ENCODE measurements at regions not wholly inside any gene's neighbourhood (a gene's known extent, or its start where the extent isn't known, plus 50 kb on each side); places are given as distances from the start of the nearest gene placed in this dataset.

DNA sequence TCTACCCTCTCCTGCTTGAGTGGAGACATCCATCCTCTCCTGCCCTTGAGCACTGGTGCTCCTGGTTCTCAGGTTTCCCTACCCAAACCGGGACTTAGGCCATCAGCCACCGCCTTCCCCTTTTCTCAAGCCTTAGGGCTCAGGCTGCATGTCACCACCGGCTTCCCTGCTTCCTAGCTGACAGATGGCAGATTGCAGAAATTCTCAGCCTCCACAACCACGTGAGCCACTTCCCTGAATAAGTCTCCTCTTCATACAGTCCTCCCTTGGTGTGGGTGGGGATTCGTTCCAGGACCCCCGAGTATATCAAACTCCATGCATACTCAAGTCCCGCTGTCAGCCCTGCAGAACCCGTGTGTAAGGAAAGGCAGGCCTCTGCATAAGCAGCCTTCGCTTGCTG is 203.5 kb upstream of the ZNF32 start:
- intact Hi-C loops (cut with micrococcal nuclease; ENCODE audit: unreplicated experiment), result no loop called here
- POLR2A ChIA-PET, result no interaction called here
- Histone ChIP-seq H3K9me3 (ENCODE audit: control insufficient read depth, insufficient read depth, low read depth, low read length) (no peaks in the 10 kb centered on the region), H3K27me3 (ENCODE audit: control insufficient read depth, insufficient read depth, low read length) (no peaks in the 10 kb centered on the region), H3K4me3 (ENCODE audit: low read depth in 2 of 2, low read length in 2 of 2) (no peak overlapping the region), H3K36me3 (ENCODE audit: control insufficient read depth, insufficient read depth, low read length) (no peaks in the 10 kb centered on the region), H3K4me1 (ENCODE audit: control insufficient read depth, insufficient read depth, low read length) (no peaks in the 10 kb centered on the region), H3K27ac (ENCODE audit: low read length) (no peak overlapping the region)
- BruUV-seq (replicated peaks), result no TSS peak
- TF ChIP-seq, protein P1, sequence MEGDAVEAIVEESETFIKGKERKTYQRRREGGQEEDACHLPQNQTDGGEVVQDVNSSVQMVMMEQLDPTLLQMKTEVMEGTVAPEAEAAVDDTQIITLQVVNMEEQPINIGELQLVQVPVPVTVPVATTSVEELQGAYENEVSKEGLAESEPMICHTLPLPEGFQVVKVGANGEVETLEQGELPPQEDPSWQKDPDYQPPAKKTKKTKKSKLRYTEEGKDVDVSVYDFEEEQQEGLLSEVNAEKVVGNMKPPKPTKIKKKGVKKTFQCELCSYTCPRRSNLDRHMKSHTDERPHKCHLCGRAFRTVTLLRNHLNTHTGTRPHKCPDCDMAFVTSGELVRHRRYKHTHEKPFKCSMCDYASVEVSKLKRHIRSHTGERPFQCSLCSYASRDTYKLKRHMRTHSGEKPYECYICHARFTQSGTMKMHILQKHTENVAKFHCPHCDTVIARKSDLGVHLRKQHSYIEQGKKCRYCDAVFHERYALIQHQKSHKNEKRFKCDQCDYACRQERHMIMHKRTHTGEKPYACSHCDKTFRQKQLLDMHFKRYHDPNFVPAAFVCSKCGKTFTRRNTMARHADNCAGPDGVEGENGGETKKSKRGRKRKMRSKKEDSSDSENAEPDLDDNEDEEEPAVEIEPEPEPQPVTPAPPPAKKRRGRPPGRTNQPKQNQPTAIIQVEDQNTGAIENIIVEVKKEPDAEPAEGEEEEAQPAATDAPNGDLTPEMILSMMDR (IDR thresholded peaks at IDR 0.05), result no peak
- TF ChIP-seq TCF7L2 (IDR thresholded peaks at IDR 0.05; ENCODE audit: low read depth, low read length), result no peak
- TF ChIP-seq, protein P2, sequence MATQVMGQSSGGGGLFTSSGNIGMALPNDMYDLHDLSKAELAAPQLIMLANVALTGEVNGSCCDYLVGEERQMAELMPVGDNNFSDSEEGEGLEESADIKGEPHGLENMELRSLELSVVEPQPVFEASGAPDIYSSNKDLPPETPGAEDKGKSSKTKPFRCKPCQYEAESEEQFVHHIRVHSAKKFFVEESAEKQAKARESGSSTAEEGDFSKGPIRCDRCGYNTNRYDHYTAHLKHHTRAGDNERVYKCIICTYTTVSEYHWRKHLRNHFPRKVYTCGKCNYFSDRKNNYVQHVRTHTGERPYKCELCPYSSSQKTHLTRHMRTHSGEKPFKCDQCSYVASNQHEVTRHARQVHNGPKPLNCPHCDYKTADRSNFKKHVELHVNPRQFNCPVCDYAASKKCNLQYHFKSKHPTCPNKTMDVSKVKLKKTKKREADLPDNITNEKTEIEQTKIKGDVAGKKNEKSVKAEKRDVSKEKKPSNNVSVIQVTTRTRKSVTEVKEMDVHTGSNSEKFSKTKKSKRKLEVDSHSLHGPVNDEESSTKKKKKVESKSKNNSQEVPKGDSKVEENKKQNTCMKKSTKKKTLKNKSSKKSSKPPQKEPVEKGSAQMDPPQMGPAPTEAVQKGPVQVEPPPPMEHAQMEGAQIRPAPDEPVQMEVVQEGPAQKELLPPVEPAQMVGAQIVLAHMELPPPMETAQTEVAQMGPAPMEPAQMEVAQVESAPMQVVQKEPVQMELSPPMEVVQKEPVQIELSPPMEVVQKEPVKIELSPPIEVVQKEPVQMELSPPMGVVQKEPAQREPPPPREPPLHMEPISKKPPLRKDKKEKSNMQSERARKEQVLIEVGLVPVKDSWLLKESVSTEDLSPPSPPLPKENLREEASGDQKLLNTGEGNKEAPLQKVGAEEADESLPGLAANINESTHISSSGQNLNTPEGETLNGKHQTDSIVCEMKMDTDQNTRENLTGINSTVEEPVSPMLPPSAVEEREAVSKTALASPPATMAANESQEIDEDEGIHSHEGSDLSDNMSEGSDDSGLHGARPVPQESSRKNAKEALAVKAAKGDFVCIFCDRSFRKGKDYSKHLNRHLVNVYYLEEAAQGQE (IDR thresholded peaks at IDR 0.05; ENCODE audit: insufficient read depth in 1 of 2, low read depth in 2 of 2, low read length in 1 of 2), result no peak
- no peak for TF ChIP-seq POLR2AphosphoS5 (IDR thresholded peaks at IDR 0.05; ENCODE audit: low read depth, low read length)
- TF ChIP-seq SIN3A (IDR thresholded peaks at IDR 0.05; ENCODE audit: borderline replicate concordance, insufficient read depth, low read depth, low read length), result no peak
- no peak for ATAC-seq
- in situ Hi-C loops (cut with HindIII; ENCODE audit: low pct_unique_long_range_greater_than_20kb, low sequenced_read_pairs), result no loop called here
- CTCF ChIA-PET, result no interaction called here
- no peak for DNase-seq (ENCODE audit: low read depth, low spot score)

DNA sequence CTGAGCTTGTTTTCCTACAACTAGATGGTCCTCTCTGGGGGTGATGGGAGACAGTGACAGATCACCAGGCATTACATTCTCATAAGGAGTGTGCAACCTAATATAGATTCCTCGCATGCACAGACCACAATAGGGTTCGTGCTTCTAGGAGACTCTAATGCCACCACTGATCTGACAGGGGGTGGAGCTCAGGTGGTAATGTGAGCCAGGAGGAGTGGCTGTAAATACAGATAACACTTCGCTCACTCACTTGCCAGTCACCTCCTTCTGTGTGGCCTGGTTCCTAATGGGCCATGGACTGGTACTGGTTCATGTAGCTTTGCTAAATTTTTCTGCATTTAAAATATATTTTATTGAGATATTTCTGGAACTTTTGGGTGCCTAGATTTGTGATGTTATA is 202.3 kb upstream of the ZNF32 start:
- DNase-seq (ENCODE audit: low read depth, low spot score) (no peak), ATAC-seq (no peak)
- intact Hi-C loops (cut with micrococcal nuclease; ENCODE audit: unreplicated experiment) (no loop called here), in situ Hi-C loops (cut with HindIII; ENCODE audit: low pct_unique_long_range_greater_than_20kb, low sequenced_read_pairs) (no loop called here)
- no peaks in the 10 kb centered on the region for H3K9me3 ChIP-seq (ENCODE audit: control insufficient read depth, insufficient read depth, low read depth, low read length)
- no peaks in the 10 kb centered on the region for H3K4me1 ChIP-seq (ENCODE audit: control insufficient read depth, insufficient read depth, low read length)
- ChIA-PET CTCF (no interaction called here), POLR2A (no interaction called here)
- TF ChIP-seq, protein P1 (IDR thresholded peaks at IDR 0.05), result no peak
- TF ChIP-seq, protein P2 (IDR thresholded peaks at IDR 0.05; ENCODE audit: insufficient read depth in 1 of 2, low read depth in 2 of 2, low read length in 1 of 2), result no peak
- TF ChIP-seq SIN3A (IDR thresholded peaks at IDR 0.05; ENCODE audit: borderline replicate concordance, insufficient read depth, low read depth, low read length) (no peak), TCF7L2 (IDR thresholded peaks at IDR 0.05; ENCODE audit: low read depth, low read length) (no peak), POLR2AphosphoS5 (IDR thresholded peaks at IDR 0.05; ENCODE audit: low read depth, low read length) (no peak)
- no peak overlapping the region for H3K4me3 ChIP-seq (ENCODE audit: low read depth in 2 of 2, low read length in 2 of 2)
- no TSS peak for BruUV-seq (replicated peaks)
- no peaks in the 10 kb centered on the region for H3K36me3 ChIP-seq (ENCODE audit: control insufficient read depth, insufficient read depth, low read length)
- no peak overlapping the region for H3K27ac ChIP-seq (ENCODE audit: low read length)
- H3K27me3 ChIP-seq (ENCODE audit: control insufficient read depth, insufficient read depth, low read length), result 0 out of 2 replicates have a peak, but pooled peaks cover under 1% of the 10 kb centered on the region
